GM12891 (cell line): ENCODE measurements at regions not wholly inside any gene's neighbourhood (a gene's known extent, or its start where the extent isn't known, plus 50 kb on each side); places are given as distances from the start of the nearest gene placed in this dataset.

Experiments
- PAX5 ChIP-seq: IDR thresholded peaks from 2 replicates; pipeline ENCODE4 v1.6.1; 2011; ENCODE audit warnings: low read length, moderate library complexity, mild to moderate bottlenecking; ENCODE audit not compliant: insufficient read depth, severe bottlenecking
- POLR2A ChIP-seq: IDR thresholded peaks from 2 replicates; pipeline ENCODE4 v1.6.1; 2011; ENCODE audit warnings: low read depth, low read length, control low read depth
- POLR2AphosphoS5 ChIP-seq: IDR thresholded peaks from 2 replicates; pipeline ENCODE4 v1.6.1; 2011; ENCODE audit warnings: low read depth, low read length, control low read depth
- POU2F2 ChIP-seq: IDR thresholded peaks from 2 replicates; pipeline ENCODE4 v1.6.1; 2011; ENCODE audit warnings: low read depth, mild to moderate bottlenecking, control low read depth, low read length, moderate library complexity
- TAF1 ChIP-seq: IDR thresholded peaks from 2 replicates; pipeline ENCODE4 v1.6.1; 2011; ENCODE audit warnings: low read depth, low read length, control low read depth

GRCh38 chr13:109646423-109646822 lies 140.0 kb downstream of the IRS2 start:
- no peak for TF ChIP-seq TAF1
- TF ChIP-seq POLR2A: no peak
- TF ChIP-seq POLR2AphosphoS5: no peak
- TF ChIP-seq POU2F2: no peak
- TF ChIP-seq PAX5: no peak
